ENCODE measurements at regions not wholly inside any gene's neighbourhood (a gene's known extent, or its start where the extent isn't known, plus 50 kb on each side); places are given as distances from the start of the nearest gene placed in this dataset.

DNA sequence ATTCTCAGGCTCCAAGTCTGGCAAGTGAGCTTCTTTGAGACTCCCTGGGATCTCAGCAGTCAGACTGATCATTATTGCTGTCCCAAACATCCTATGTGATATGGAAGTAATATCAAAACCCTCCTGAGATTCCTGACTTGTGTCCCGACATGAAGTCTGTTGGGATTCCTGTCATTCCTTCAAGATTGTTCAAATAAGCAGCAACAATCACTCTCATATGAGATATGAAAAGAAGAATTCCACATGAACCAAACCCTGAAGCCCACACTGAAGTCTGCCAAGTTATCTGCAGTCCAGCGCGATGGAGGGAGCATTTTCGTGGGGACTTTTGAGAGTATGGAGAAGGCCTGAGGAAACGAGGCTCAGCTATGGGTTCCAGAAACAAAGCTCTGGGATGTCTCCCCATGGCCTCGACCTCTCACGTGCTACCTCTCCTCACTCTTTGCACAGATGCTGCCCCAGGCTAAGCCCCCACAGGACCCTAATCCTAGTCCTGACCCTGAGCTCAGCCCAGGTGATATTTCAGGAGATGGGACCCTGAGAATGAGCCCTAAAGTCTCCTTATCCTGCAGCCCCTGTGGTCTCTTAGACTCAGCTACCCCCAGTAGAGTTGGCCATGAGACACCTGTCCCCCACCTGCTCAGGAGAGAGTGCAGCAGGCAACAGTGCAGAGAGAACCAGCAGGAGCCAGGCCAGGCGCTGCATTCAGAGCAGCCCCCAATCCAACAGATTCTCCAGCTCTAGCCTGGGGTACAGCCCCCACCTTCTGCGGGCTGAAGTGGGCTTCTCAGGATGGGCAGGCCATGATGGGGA, 100.2 kb downstream of the GGTLC2 start:
- TF ChIP-seq CTCF (IDR thresholded peaks at IDR 0.05) (no peak), EP300 (IDR thresholded peaks at IDR 0.05) (no peak), POLR2A (IDR thresholded peaks at IDR 0.05) (no peak), POLR2AphosphoS5 (IDR thresholded peaks at IDR 0.05) (no peak)

GRCh38 chr22:22745225-22746060, 101.0 kb downstream of the GGTLC2 start:
- no peaks in the 10 kb centered on the region for H3K4me1 ChIP-seq
- no peaks in the 10 kb centered on the region for H3K9me3 ChIP-seq
- TF ChIP-seq CTCF (IDR thresholded peaks at IDR 0.05) (peak in 1 of 2 donors; percentile 48), POLR2A (IDR thresholded peaks at IDR 0.05) (no peak)
- 62% methylated on average over 8 of the region's 8 CpGs for WGBS
- no peaks in the 10 kb centered on the region for H3K36me3 ChIP-seq
- DNase-seq (ENCODE audit: low spot score in 2 of 2) = no peak
- no peak overlapping the region for H3K4me3 ChIP-seq
- H3K27ac ChIP-seq = no peak overlapping the region
- H3K27me3 ChIP-seq = peaks cover 30% of the 10 kb centered on the region

More for the DNA sequence above, 100.2 kb downstream of the GGTLC2 start:
- DNase-seq (ENCODE audit: low spot score in 2 of 2) = no peak
- H3K4me1 ChIP-seq = no peaks in the 10 kb centered on the region
- H3K4me3 ChIP-seq = no peak overlapping the region
- H3K36me3 ChIP-seq = no peaks in the 10 kb centered on the region
- H3K9me3 ChIP-seq = no peaks in the 10 kb centered on the region
- H3K27ac ChIP-seq = no peak overlapping the region
- WGBS = 86% methylated on average over 7 of the region's 9 CpGs
- H3K27me3 ChIP-seq = peaks cover 33% of the 10 kb centered on the region

GRCh38 chr22:22746061-22746962, 101.9 kb downstream of the GGTLC2 start:
- Histone ChIP-seq H3K4me1 (no peaks in the 10 kb centered on the region), H3K36me3 (no peaks in the 10 kb centered on the region), H3K4me3 (no peak overlapping the region), H3K27me3 (peaks cover 27% of the 10 kb centered on the region), H3K27ac (no peak overlapping the region), H3K9me3 (no peaks in the 10 kb centered on the region)
- DNase-seq (ENCODE audit: low spot score in 2 of 2) = no peak
- 58% methylated on average over 7 of the region's 11 CpGs for WGBS
- no peak for TF ChIP-seq POLR2AphosphoS5 (IDR thresholded peaks at IDR 0.05)
- TF ChIP-seq CTCF (IDR thresholded peaks at IDR 0.05) = no peak
- TF ChIP-seq POLR2A (IDR thresholded peaks at IDR 0.05) = no peak
- TF ChIP-seq EP300 (IDR thresholded peaks at IDR 0.05) = no peak

- DNase-seq (ENCODE audit: low spot score in 2 of 2) = no peak
- no peaks in the 10 kb centered on the region for H3K4me1 ChIP-seq
- TF ChIP-seq POLR2A (IDR thresholded peaks at IDR 0.05) (no peak), POLR2AphosphoS5 (IDR thresholded peaks at IDR 0.05) (no peak), CTCF (IDR thresholded peaks at IDR 0.05) (no peak), EP300 (IDR thresholded peaks at IDR 0.05) (no peak)
- H3K27me3 ChIP-seq = peaks cover 27% of the 10 kb centered on the region
- no peaks in the 10 kb centered on the region for H3K9me3 ChIP-seq
- no peak overlapping the region for H3K4me3 ChIP-seq
- WGBS = 60% methylated on average over 3 of the region's 8 CpGs
- no peak overlapping the region for H3K27ac ChIP-seq
- no peaks in the 10 kb centered on the region for H3K36me3 ChIP-seq
Measured at GRCh38 chr22:22746963-22747933, 102.8 kb downstream of the GGTLC2 start.
